HepG2 (cell line): ENCODE measurements at regions not wholly inside any gene's neighbourhood (a gene's known extent, or its start where the extent isn't known, plus 50 kb on each side); places are given as distances from the start of the nearest gene placed in this dataset.

Experiments
- ATAC-seq: fragments of 200-7000 bp; cut with Tn5 transposase; 3 replicates; pipeline ENCODE4 v1.9.1; 2020; ENCODE audit warnings: mild to moderate bottlenecking, moderate library complexity
- BruUV-seq: library from RNA; stranded (reverse); fragments of 400-500 nt; replicated peaks from 2 replicates; lab custom pipeline; 2021; lab: Mats Ljungman, UMichigan
- CTCF ChIA-PET: fragments of 300-600 bp; formaldehyde crosslinking; extraction: SDS; loops from one replicate; lab custom pipeline; 2021; ENCODE audit warnings: low total read pairs, inconsistent platforms, low intra/inter-chr PET ratio; lab: Yijun Ruan, JAX
- POLR2A ChIA-PET: fragments of 350-600 bp; sonication (Branson Sonifier 250); formaldehyde crosslinking; loops from one replicate; lab custom pipeline; 2020; ENCODE audit warnings: antibody characterized with exemption, inconsistent platforms; lab: Yijun Ruan, JAX
- DNase-seq: peaks from one replicate; pipeline ENCODE4 v3.0.0-alpha.2; 2015; ENCODE audit warnings: low spot score
- FAIRE-seq: peaks from 3 replicates; lab custom pipeline; 2011; peaks lifted over from hg19 to GRCh38; lab: Jason Lieb, UNC
- H2AFZ ChIP-seq: one replicate; pipeline ENCODE4 v1.6.1; 2011; ENCODE audit warnings: low read length, inconsistent platforms
- H3K27ac ChIP-seq: fragments of 300-600 bp; 3 replicates; pipeline ENCODE4 v1.8.0; 2011; ENCODE audit warnings: mixed run types, mild to moderate bottlenecking, mixed read lengths, low read length, inconsistent platforms; ENCODE audit not compliant: insufficient read depth; ENCODE audit errors: extremely low read length
- H3K27me3 ChIP-seq, 2 experiments: fragments of 200-600 bp in 1 of 2; 2 replicates in 1 of 2; 3 replicates in 1 of 2; pipeline versions ENCODE4 v1.6.0 to v1.8.0; 2011; ENCODE audit warnings: low read length in 2 of 2, mild to moderate bottlenecking in 2 of 2, moderate library complexity in 2 of 2, inconsistent platforms in 1 of 2; ENCODE audit not compliant: insufficient read depth in 2 of 2, control insufficient read depth in 1 of 2
- H3K36me3 ChIP-seq, 2 experiments: fragments of 200-600 bp in 1 of 2; replicated peaks in 1 of 2; 2 replicates in 1 of 2; 3 replicates in 1 of 2; pipeline versions ENCODE4 v1.5.1 to v1.8.0; 2011; ENCODE audit warnings: low read length in 2 of 2, inconsistent platforms in 1 of 2; ENCODE audit not compliant: insufficient read depth in 2 of 2, control insufficient read depth in 1 of 2
- H3K4me1 ChIP-seq: 2 replicates; pipeline ENCODE4 v1.5.1; 2012; ENCODE audit warnings: low read length, inconsistent platforms; ENCODE audit not compliant: insufficient read depth
- H3K4me2 ChIP-seq: 2 replicates; pipeline ENCODE4 v1.6.0; 2011; ENCODE audit warnings: low read depth, low read length, inconsistent platforms
- H3K4me3 ChIP-seq, 3 experiments: fragments of 200-600 bp in 1 of 3; sonication (generic), shearing (Covaris generic) in 1 of 3; replicated peaks in 1 of 3; 2 replicates each; pipeline ENCODE4 v1.5.1; 2011 to 2016; ENCODE audit warnings: low read length in 3 of 3, inconsistent platforms in 2 of 3, low read depth in 2 of 3, mild to moderate bottlenecking in 2 of 3, control low read depth in 1 of 3, mixed read lengths in 1 of 3; ENCODE audit not compliant: insufficient read depth in 1 of 3
- H3K79me2 ChIP-seq: one replicate; pipeline ENCODE4 v1.6.1; 2011; ENCODE audit warnings: low read length, inconsistent platforms; ENCODE audit not compliant: insufficient read depth
- H3K9ac ChIP-seq: 2 replicates; pipeline ENCODE4 v1.6.0; 2011; ENCODE audit warnings: mild to moderate bottlenecking, low read depth, low read length, inconsistent platforms; ENCODE audit not compliant: insufficient read depth
- H3K9me3 ChIP-seq: 2 replicates; pipeline ENCODE4 v1.5.1; 2012; ENCODE audit warnings: mild to moderate bottlenecking, low read length
- H4K20me1 ChIP-seq: 2 replicates; pipeline ENCODE4 v1.6.0; 2011; ENCODE audit warnings: inconsistent platforms, mild to moderate bottlenecking, low read length, moderate library complexity; ENCODE audit not compliant: insufficient read depth
- ELF1 ChIP-seq: sonication (generic); formaldehyde crosslinking; IDR thresholded peaks from 2 replicates; pipeline ENCODE4 v1.4.0; 2020; ENCODE audit warnings: missing genetic modification reagents
- HDAC6 ChIP-seq: fragments of 200-600 bp; sonication (generic); IDR thresholded peaks from 2 replicates; pipeline ENCODE4 v1.7.0; 2017; ENCODE audit warnings: mild to moderate bottlenecking, antibody characterized with exemption, low read length, low read depth
- HOXA3 ChIP-seq: sonication (generic); formaldehyde crosslinking; IDR thresholded peaks from 2 replicates; pipeline ENCODE4 v1.5.0; 2020; ENCODE audit warnings: missing genetic modification reagents
- KLF16 ChIP-seq, 2 experiments: sonication (generic) in 1 of 2; formaldehyde crosslinking in 1 of 2; IDR thresholded peaks; 2 replicates each; pipeline versions ENCODE4 v1.6.1 to v1.8.0; 2016 to 2023; ENCODE audit warnings: missing genetic modification reagents in 2 of 2, missing compliant biosample characterization in 1 of 2
- TBX2 ChIP-seq: sonication (generic); formaldehyde crosslinking; IDR thresholded peaks from 2 replicates; pipeline ENCODE4 v1.5.0; 2020; ENCODE audit warnings: missing genetic modification reagents, mild to moderate bottlenecking, borderline replicate concordance
- ZNF75D ChIP-seq: sonication (generic); formaldehyde crosslinking; IDR thresholded peaks from 2 replicates; pipeline ENCODE4 v1.8.1; 2023; ENCODE audit warnings: missing genetic modification reagents, mild to moderate bottlenecking, borderline replicate concordance
- WGBS: methylation state at CpG from one replicate; pipeline ENCODE4 v1.1.6; 2017; ENCODE audit warnings: low lambda C conversion rate; 5-methylcytosine and 5-hydroxymethylcytosine counted together
- in situ Hi-C: cut with HindIII; loops from 2 replicates; pipeline ENCODE4 v1.10.0; 2017; ENCODE audit warnings: low pct_unique_long_range_greater_than_20kb; ENCODE audit not compliant: extremely low pct_ligation_motif_present
- intact Hi-C: fragments of 100-400 bp; cut with micrococcal nuclease; formaldehyde crosslinking; loops from one replicate; pipeline ENCODE4 v1.10.0; 2022; ENCODE audit not compliant: unreplicated experiment
- TF ChIP-seq, protein P1 (sequence below): sonication (generic); formaldehyde crosslinking; IDR thresholded peaks from 2 replicates; pipeline ENCODE4 v1.4.0; 2020; ENCODE audit warnings: missing genetic modification reagents
- TF ChIP-seq, protein P2 (sequence below): sonication (generic); formaldehyde crosslinking; IDR thresholded peaks from 2 replicates; pipeline ENCODE4 v1.5.1; 2020; ENCODE audit warnings: missing genetic modification reagents, mild to moderate bottlenecking, borderline replicate concordance
- TF ChIP-seq, protein P3 (sequence below): sonication (generic); formaldehyde crosslinking; IDR thresholded peaks from 2 replicates; pipeline ENCODE4; 2020; ENCODE audit warnings: missing genetic modification reagents, mild to moderate bottlenecking, borderline replicate concordance
- TF ChIP-seq, protein P4 (sequence below): sonication (generic); formaldehyde crosslinking; IDR thresholded peaks from 2 replicates; pipeline ENCODE4 v1.4.0; 2020; ENCODE audit warnings: mild to moderate bottlenecking, missing genetic modification reagents
- TF ChIP-seq, protein P5 (sequence below): sonication (generic); formaldehyde crosslinking; IDR thresholded peaks from 2 replicates; pipeline ENCODE4 v1.9.0; 2021; ENCODE audit warnings: missing genetic modification reagents, borderline replicate concordance
- TF ChIP-seq, protein P6 (sequence below): sonication (generic); formaldehyde crosslinking; IDR thresholded peaks from 2 replicates; pipeline ENCODE4 v1.4.0; 2020; ENCODE audit warnings: missing genetic modification reagents

DNA sequence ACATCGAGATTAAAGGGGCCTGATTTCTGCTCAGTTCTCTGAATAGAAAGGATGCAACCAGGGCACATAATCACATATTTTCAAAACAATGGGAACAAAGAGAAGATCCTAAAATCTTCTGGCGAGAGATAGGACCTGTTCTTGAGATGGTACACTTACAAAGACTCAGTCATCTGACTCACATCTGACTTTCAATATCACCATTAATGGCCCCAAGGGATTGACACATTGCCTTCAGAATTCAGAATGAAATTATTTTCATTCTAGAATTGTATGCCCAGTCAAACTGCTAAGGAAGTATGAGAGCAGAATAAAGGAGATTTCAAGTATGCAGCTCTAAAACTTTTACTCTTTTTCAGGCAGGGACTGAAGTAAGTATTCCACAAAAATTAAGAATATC lies 240.7 kb upstream of the POU3F2 start:
- BruUV-seq: no TSS peak
- Histone ChIP-seq H3K36me3 (no peaks in the 10 kb centered on the region), H3K79me2 (no peaks in the 10 kb centered on the region), H3K4me2 (no peak overlapping the region), H3K4me3 (no peak overlapping the region), H3K9me3 (no peaks in the 10 kb centered on the region), H3K4me1 (no peaks in the 10 kb centered on the region), H4K20me1 (no peaks in the 10 kb centered on the region), H3K27ac (no peak overlapping the region), H3K9ac (no peak overlapping the region), H2AFZ (no peak overlapping the region), H3K27me3 (no peaks in the 10 kb centered on the region)
- in situ Hi-C loops (no loop called here), intact Hi-C loops (no loop called here)
- FAIRE-seq (no peak), DNase-seq (no peak), ATAC-seq (no peak)
- CTCF ChIA-PET: no interaction called here
- 0% methylated on average over 2 of the region's 2 CpGs for WGBS
- POLR2A ChIA-PET: no interaction called here
- no peak for TF ChIP-seq HOXA3
- TF ChIP-seq KLF16 (CRISPR knock-in tag; IDR thresholded peaks at IDR 0.05): no peak
- no peak for TF ChIP-seq ZNF75D
- TF ChIP-seq, protein P1, sequence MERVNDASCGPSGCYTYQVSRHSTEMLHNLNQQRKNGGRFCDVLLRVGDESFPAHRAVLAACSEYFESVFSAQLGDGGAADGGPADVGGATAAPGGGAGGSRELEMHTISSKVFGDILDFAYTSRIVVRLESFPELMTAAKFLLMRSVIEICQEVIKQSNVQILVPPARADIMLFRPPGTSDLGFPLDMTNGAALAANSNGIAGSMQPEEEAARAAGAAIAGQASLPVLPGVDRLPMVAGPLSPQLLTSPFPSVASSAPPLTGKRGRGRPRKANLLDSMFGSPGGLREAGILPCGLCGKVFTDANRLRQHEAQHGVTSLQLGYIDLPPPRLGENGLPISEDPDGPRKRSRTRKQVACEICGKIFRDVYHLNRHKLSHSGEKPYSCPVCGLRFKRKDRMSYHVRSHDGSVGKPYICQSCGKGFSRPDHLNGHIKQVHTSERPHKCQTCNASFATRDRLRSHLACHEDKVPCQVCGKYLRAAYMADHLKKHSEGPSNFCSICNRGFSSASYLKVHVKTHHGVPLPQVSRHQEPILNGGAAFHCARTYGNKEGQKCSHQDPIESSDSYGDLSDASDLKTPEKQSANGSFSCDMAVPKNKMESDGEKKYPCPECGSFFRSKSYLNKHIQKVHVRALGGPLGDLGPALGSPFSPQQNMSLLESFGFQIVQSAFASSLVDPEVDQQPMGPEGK (CRISPR knock-in tag): no peak
- no peak for TF ChIP-seq TBX2 (CRISPR knock-in tag)
- TF ChIP-seq, protein P2, sequence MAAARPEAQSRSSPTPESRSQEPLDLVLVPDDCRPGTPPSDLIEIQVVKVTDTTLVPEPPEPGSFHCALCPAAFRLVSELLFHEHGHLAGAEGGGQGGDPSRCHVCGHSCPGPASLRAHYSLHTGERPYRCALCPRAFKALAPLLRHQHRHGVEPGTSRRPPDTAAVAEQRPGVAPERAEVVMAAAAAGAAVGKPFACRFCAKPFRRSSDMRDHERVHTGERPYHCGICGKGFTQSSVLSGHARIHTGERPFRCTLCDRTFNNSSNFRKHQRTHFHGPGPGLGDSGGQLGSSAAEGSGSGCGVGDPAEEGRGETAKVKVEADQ (CRISPR knock-in tag): no peak
- TF ChIP-seq, protein P3, sequence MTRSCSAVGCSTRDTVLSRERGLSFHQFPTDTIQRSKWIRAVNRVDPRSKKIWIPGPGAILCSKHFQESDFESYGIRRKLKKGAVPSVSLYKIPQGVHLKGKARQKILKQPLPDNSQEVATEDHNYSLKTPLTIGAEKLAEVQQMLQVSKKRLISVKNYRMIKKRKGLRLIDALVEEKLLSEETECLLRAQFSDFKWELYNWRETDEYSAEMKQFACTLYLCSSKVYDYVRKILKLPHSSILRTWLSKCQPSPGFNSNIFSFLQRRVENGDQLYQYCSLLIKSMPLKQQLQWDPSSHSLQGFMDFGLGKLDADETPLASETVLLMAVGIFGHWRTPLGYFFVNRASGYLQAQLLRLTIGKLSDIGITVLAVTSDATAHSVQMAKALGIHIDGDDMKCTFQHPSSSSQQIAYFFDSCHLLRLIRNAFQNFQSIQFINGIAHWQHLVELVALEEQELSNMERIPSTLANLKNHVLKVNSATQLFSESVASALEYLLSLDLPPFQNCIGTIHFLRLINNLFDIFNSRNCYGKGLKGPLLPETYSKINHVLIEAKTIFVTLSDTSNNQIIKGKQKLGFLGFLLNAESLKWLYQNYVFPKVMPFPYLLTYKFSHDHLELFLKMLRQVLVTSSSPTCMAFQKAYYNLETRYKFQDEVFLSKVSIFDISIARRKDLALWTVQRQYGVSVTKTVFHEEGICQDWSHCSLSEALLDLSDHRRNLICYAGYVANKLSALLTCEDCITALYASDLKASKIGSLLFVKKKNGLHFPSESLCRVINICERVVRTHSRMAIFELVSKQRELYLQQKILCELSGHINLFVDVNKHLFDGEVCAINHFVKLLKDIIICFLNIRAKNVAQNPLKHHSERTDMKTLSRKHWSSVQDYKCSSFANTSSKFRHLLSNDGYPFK: no peak
- TF ChIP-seq, protein P4, sequence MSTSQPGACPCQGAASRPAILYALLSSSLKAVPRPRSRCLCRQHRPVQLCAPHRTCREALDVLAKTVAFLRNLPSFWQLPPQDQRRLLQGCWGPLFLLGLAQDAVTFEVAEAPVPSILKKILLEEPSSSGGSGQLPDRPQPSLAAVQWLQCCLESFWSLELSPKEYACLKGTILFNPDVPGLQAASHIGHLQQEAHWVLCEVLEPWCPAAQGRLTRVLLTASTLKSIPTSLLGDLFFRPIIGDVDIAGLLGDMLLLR (CRISPR knock-in tag): no peak
- TF ChIP-seq ELF1 (CRISPR knock-in tag): no peak
- no peak for TF ChIP-seq HDAC6
- TF ChIP-seq, protein P5, sequence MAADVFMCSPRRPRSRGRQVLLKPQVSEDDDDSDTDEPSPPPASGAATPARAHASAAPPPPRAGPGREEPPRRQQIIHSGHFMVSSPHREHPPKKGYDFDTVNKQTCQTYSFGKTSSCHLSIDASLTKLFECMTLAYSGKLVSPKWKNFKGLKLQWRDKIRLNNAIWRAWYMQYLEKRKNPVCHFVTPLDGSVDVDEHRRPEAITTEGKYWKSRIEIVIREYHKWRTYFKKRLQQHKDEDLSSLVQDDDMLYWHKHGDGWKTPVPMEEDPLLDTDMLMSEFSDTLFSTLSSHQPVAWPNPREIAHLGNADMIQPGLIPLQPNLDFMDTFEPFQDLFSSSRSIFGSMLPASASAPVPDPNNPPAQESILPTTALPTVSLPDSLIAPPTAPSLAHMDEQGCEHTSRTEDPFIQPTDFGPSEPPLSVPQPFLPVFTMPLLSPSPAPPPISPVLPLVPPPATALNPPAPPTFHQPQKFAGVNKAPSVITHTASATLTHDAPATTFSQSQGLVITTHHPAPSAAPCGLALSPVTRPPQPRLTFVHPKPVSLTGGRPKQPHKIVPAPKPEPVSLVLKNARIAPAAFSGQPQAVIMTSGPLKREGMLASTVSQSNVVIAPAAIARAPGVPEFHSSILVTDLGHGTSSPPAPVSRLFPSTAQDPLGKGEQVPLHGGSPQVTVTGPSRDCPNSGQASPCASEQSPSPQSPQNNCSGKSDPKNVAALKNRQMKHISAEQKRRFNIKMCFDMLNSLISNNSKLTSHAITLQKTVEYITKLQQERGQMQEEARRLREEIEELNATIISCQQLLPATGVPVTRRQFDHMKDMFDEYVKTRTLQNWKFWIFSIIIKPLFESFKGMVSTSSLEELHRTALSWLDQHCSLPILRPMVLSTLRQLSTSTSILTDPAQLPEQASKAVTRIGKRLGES (CRISPR knock-in tag): no peak
- TF ChIP-seq, protein P6, sequence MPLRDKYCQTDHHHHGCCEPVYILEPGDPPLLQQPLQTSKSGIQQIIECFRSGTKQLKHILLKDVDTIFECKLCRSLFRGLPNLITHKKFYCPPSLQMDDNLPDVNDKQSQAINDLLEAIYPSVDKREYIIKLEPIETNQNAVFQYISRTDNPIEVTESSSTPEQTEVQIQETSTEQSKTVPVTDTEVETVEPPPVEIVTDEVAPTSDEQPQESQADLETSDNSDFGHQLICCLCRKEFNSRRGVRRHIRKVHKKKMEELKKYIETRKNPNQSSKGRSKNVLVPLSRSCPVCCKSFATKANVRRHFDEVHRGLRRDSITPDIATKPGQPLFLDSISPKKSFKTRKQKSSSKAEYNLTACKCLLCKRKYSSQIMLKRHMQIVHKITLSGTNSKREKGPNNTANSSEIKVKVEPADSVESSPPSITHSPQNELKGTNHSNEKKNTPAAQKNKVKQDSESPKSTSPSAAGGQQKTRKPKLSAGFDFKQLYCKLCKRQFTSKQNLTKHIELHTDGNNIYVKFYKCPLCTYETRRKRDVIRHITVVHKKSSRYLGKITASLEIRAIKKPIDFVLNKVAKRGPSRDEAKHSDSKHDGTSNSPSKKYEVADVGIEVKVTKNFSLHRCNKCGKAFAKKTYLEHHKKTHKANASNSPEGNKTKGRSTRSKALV (CRISPR knock-in tag): no peak
